ENCODE measurements at regions not wholly inside any gene's neighbourhood (a gene's known extent, or its start where the extent isn't known, plus 50 kb on each side); places are given as distances from the start of the nearest gene placed in this dataset.

GRCh38 chr13:34322014-34322742, 504.2 kb downstream of the RFC3 start:
- DNase-seq: no peak
- TF ChIP-seq GATA1 (IDR thresholded peaks at IDR 0.05; ENCODE audit: low read depth, low read length) (no peak), POLR2A (IDR thresholded peaks at IDR 0.05; ENCODE audit: low read length) (no peak)

- no peak for DNase-seq
- no peak for TF ChIP-seq GATA1 (IDR thresholded peaks at IDR 0.05; ENCODE audit: low read depth, low read length)
- no peak for TF ChIP-seq POLR2A (IDR thresholded peaks at IDR 0.05; ENCODE audit: low read length)
Measured at GRCh38 chr13:34322743-34323074, 504.8 kb downstream of the RFC3 start.

GRCh38 chr13:34335014-34336007, 517.4 kb downstream of the RFC3 start:
- DNase-seq: no peak
- TF ChIP-seq GATA1 (IDR thresholded peaks at IDR 0.05; ENCODE audit: low read depth, low read length) (no peak), POLR2A (IDR thresholded peaks at IDR 0.05; ENCODE audit: low read length) (no peak)

- no peak for DNase-seq
- no peak for TF ChIP-seq GATA1 (IDR thresholded peaks at IDR 0.05; ENCODE audit: low read depth, low read length)
- TF ChIP-seq POLR2A (IDR thresholded peaks at IDR 0.05; ENCODE audit: low read length): no peak
Measured at GRCh38 chr13:34338102-34338501, 520.2 kb downstream of the RFC3 start.

GRCh38 chr13:34340534-34340933, 522.6 kb downstream of the RFC3 start:
- TF ChIP-seq POLR2A (IDR thresholded peaks at IDR 0.05; ENCODE audit: low read length): no peak
- TF ChIP-seq GATA1 (IDR thresholded peaks at IDR 0.05; ENCODE audit: low read depth, low read length): no peak
- DNase-seq: no peak

- DNase-seq: no peak
- TF ChIP-seq GATA1 (IDR thresholded peaks at IDR 0.05; ENCODE audit: low read depth, low read length) (no peak), POLR2A (IDR thresholded peaks at IDR 0.05; ENCODE audit: low read length) (no peak)
Measured at GRCh38 chr13:34343413-34343940, 525.5 kb downstream of the RFC3 start.

GRCh38 chr13:34344816-34345215, 526.9 kb downstream of the RFC3 start:
- no peak for TF ChIP-seq POLR2A (IDR thresholded peaks at IDR 0.05; ENCODE audit: low read length)
- no peak for TF ChIP-seq GATA1 (IDR thresholded peaks at IDR 0.05; ENCODE audit: low read depth, low read length)
- no peak for DNase-seq

GRCh38 chr13:34345258-34345965, 527.5 kb downstream of the RFC3 start:
- TF ChIP-seq POLR2A (IDR thresholded peaks at IDR 0.05; ENCODE audit: low read length): no peak
- no peak for DNase-seq

GRCh38 chr13:34346626-34347025, 528.7 kb downstream of the RFC3 start:
- TF ChIP-seq POLR2A (IDR thresholded peaks at IDR 0.05; ENCODE audit: low read length) (no peak), GATA1 (IDR thresholded peaks at IDR 0.05; ENCODE audit: low read depth, low read length) (no peak)
- DNase-seq: no peak

GRCh38 chr13:34347784-34348573, 530.0 kb downstream of the RFC3 start:
- no peak for TF ChIP-seq POLR2A (IDR thresholded peaks at IDR 0.05; ENCODE audit: low read length)
- no peak for DNase-seq

- no peak for TF ChIP-seq GATA1 (IDR thresholded peaks at IDR 0.05; ENCODE audit: low read depth, low read length)
- TF ChIP-seq POLR2A (IDR thresholded peaks at IDR 0.05; ENCODE audit: low read length): no peak
- no peak for DNase-seq
Measured at GRCh38 chr13:34349091-34349722, 531.3 kb downstream of the RFC3 start.

- no peak for DNase-seq
- no peak for TF ChIP-seq GATA1 (IDR thresholded peaks at IDR 0.05; ENCODE audit: low read depth, low read length)
- no peak for TF ChIP-seq POLR2A (IDR thresholded peaks at IDR 0.05; ENCODE audit: low read length)
Measured at GRCh38 chr13:34350671-34351070, 532.7 kb downstream of the RFC3 start.

GRCh38 chr13:34351134-34351533, 533.2 kb downstream of the RFC3 start:
- no peak for DNase-seq
- TF ChIP-seq POLR2A (IDR thresholded peaks at IDR 0.05; ENCODE audit: low read length) (no peak), GATA1 (IDR thresholded peaks at IDR 0.05; ENCODE audit: low read depth, low read length) (no peak)

Measured in erythroblast (primary cell).